ENCODE measurements at regions not wholly inside any gene's neighbourhood (a gene's known extent, or its start where the extent isn't known, plus 50 kb on each side); places are given as distances from the start of the nearest gene placed in this dataset.

- in situ Hi-C loops (cut with MboI; ENCODE audit: low sequenced_read_pairs): loop anchor here (5.0 kb wide), 1 partner anchor 43 kb away; no protein-coding TSS in a partner anchor
Observed at GRCh38 chr14:22423958-22424357, 165.1 kb downstream of the DAD1 start.

- in situ Hi-C loops (cut with MboI; ENCODE audit: low sequenced_read_pairs): loop anchor here (5.0 kb wide), 1 partner anchor 45 kb away; no protein-coding TSS in a partner anchor
Observed at GRCh38 chr14:22422238-22422637, 166.8 kb downstream of the DAD1 start.

GRCh38 chr14:22420598-22421186 is 168.3 kb downstream of the DAD1 start:
- in situ Hi-C loops (cut with MboI; ENCODE audit: low sequenced_read_pairs): loop anchor here (5.0 kb wide), 1 partner anchor 47 kb away; no protein-coding TSS in a partner anchor

GRCh38 chr14:22419620-22420019 is 169.4 kb downstream of the DAD1 start:
- in situ Hi-C loops (cut with MboI; ENCODE audit: low sequenced_read_pairs): loop anchor here (5.0 kb wide), 1 partner anchor 48 kb away; no protein-coding TSS in a partner anchor

GRCh38 chr14:22418631-22419030 is 170.4 kb downstream of the DAD1 start:
- in situ Hi-C loops (cut with MboI; ENCODE audit: low sequenced_read_pairs): no loop called here

- in situ Hi-C loops (cut with MboI; ENCODE audit: low sequenced_read_pairs): no loop called here
Observed at GRCh38 chr14:22417914-22418313, 171.1 kb downstream of the DAD1 start.

GRCh38 chr14:22416193-22416592 is 172.8 kb downstream of the DAD1 start:
- in situ Hi-C loops (cut with MboI; ENCODE audit: low sequenced_read_pairs): no loop called here

GRCh38 chr14:22415605-22415959 is 173.4 kb downstream of the DAD1 start:
- in situ Hi-C loops (cut with MboI; ENCODE audit: low sequenced_read_pairs): no loop called here

- in situ Hi-C loops (cut with MboI; ENCODE audit: low sequenced_read_pairs): no loop called here
Observed at GRCh38 chr14:22414876-22415604, 174.0 kb downstream of the DAD1 start.

- in situ Hi-C loops (cut with MboI; ENCODE audit: low sequenced_read_pairs): no loop called here
Observed at GRCh38 chr14:22412926-22413411, 176.1 kb downstream of the DAD1 start.

GRCh38 chr14:22411398-22412055 is 177.5 kb downstream of the DAD1 start:
- in situ Hi-C loops (cut with MboI; ENCODE audit: low sequenced_read_pairs): no loop called here

GRCh38 chr14:22410497-22410896 is 178.5 kb downstream of the DAD1 start:
- in situ Hi-C loops (cut with MboI; ENCODE audit: low sequenced_read_pairs): no loop called here

- in situ Hi-C loops (cut with MboI; ENCODE audit: low sequenced_read_pairs): no loop called here
Observed at GRCh38 chr14:22409006-22409405, 180.0 kb downstream of the DAD1 start.

GRCh38 chr14:22408547-22408946 is 180.5 kb downstream of the DAD1 start:
- in situ Hi-C loops (cut with MboI; ENCODE audit: low sequenced_read_pairs): no loop called here

- in situ Hi-C loops (cut with MboI; ENCODE audit: low sequenced_read_pairs): no loop called here
Observed at GRCh38 chr14:22407033-22407432, 182.0 kb downstream of the DAD1 start.

- in situ Hi-C loops (cut with MboI; ENCODE audit: low sequenced_read_pairs): no loop called here
Observed at GRCh38 chr14:22405201-22405600, 183.8 kb downstream of the DAD1 start.

- in situ Hi-C loops (cut with MboI; ENCODE audit: low sequenced_read_pairs): no loop called here
Observed at GRCh38 chr14:22403296-22403695, 185.7 kb downstream of the DAD1 start.

- in situ Hi-C loops (cut with MboI; ENCODE audit: low sequenced_read_pairs): no loop called here
Observed at GRCh38 chr14:22400655-22401259, 188.3 kb downstream of the DAD1 start.

GRCh38 chr14:22399776-22400175 is 189.2 kb downstream of the DAD1 start:
- in situ Hi-C loops (cut with MboI; ENCODE audit: low sequenced_read_pairs): no loop called here

GRCh38 chr14:22397221-22397737 is 191.7 kb downstream of the DAD1 start:
- in situ Hi-C loops (cut with MboI; ENCODE audit: low sequenced_read_pairs): no loop called here

GRCh38 chr14:22395803-22396202 is 193.2 kb downstream of the DAD1 start:
- in situ Hi-C loops (cut with MboI; ENCODE audit: low sequenced_read_pairs): no loop called here
